ENCODE measurements at regions not wholly inside any gene's neighbourhood (a gene's known extent, or its start where the extent isn't known, plus 50 kb on each side); places are given as distances from the start of the nearest gene placed in this dataset.
"Not testable (repeated sequence)": the region's sequence is repeated elsewhere in the genome, so short reads cannot be mapped to it uniquely, and the experiment has no call there.

DNA sequence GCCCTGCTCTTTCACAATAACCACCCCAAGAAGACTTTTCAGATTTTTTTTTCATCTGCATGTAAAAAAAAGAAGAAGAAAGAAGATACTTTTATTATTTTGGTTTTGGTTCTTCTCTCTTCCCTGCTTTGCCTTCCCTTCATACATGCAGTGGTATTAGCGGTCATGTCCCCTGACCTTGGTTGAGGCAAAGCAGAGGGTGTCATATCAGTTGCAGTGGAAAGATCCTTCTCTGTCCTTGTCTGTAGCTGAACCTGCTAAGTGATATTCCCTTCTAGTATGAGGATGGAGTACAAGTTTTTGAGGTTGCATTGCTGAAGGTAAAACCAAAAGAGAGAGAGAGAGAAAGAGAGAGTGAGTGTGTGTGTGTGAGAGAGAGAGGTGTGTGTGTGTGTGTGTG is 345.7 kb downstream of the UTRN start:
- DNase-seq, result no peak

- no peak for DNase-seq
Measured at GRCh38 chr6:144632266-144632665, 347.1 kb downstream of the UTRN start.

DNA sequence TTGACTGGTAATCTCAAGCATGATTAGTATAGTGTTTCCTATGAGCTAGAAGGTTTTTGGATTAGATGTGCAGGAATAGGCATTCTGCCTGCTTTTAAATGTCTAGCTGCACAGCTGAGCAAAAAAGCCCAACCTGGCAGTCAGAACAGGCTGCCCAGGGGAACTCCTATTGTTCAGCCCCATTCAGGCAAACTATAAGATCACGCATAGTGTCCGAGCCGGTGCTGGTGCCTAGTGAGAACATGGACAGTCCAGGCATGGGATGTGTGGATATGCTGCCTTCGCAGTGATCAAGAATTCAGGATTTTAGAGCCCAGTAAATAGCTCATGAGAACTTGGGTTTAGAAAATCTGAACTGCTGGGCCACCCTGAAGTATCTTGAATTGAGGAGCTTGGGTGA is 348.8 kb downstream of the UTRN start:
- no peak for DNase-seq

- DNase-seq, result no peak
Measured at GRCh38 chr6:144634371-144634770, 349.2 kb downstream of the UTRN start.

DNA sequence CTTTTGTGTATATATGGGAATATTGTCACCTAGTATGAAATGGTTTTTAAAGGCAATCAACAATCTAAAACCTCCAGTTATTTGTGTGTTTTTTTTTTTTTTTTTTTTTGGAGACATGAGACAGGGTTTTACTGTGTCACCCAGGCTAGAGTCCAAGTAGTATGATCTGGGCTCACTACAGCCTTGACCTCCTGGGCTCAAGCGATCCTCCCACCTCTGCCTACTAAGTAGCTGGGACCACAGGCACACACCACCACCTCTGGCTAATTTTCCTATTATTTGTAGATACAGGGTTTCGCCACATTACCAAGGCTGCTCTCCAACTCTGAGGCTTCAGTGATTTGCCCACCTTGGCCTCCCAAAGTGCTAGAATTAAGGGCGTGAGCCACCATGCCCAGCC is 349.9 kb downstream of the UTRN start:
- DNase-seq, result no peak

DNA sequence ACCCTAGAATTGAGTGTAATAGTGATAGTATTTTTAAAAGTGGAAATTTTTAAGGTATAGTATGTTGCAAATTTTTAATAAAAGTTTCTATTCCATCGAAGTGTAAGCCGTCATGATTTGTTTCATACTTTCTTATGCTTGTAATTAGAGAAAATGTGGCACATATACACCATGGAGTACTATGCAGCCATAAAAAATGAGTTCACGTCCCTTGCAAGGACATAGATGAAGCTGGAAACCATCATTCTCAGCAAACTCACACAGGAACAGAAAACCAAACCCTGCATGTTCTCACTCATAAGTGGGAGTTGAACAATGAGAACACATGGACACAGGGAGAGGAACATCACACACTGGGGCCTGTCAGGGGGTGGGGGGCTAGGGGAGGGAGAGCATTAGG is 350.9 kb downstream of the UTRN start:
- DNase-seq, result not testable (repeated sequence)

- no peak for DNase-seq
Measured at GRCh38 chr6:144637541-144637940, 352.4 kb downstream of the UTRN start.

DNA sequence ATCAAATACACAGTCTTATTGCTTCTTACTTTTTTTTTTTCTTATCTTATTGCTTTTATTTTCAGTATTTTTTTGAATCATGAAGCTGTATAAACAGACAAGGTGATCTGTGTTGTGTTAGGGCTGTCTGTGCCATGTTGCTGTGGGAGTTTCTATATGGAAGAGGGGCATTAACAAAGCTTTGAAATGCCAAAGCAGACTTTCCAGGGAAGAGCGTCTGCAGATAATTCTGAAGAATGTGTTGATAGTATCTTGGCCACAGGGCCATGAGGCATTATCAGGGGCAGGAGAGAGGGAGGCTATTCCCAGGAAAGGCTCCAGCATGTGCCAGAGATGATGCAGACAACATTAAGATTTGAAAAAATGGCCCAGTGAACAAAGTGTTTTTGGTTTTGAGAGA is 354.5 kb downstream of the UTRN start:
- no peak for DNase-seq

GRCh38 chr6:144641286-144641685 is 356.2 kb downstream of the UTRN start:
- DNase-seq, result no peak

GRCh38 chr6:144644776-144645175 is 359.6 kb downstream of the UTRN start:
- DNase-seq, result peak; percentile 9

DNA sequence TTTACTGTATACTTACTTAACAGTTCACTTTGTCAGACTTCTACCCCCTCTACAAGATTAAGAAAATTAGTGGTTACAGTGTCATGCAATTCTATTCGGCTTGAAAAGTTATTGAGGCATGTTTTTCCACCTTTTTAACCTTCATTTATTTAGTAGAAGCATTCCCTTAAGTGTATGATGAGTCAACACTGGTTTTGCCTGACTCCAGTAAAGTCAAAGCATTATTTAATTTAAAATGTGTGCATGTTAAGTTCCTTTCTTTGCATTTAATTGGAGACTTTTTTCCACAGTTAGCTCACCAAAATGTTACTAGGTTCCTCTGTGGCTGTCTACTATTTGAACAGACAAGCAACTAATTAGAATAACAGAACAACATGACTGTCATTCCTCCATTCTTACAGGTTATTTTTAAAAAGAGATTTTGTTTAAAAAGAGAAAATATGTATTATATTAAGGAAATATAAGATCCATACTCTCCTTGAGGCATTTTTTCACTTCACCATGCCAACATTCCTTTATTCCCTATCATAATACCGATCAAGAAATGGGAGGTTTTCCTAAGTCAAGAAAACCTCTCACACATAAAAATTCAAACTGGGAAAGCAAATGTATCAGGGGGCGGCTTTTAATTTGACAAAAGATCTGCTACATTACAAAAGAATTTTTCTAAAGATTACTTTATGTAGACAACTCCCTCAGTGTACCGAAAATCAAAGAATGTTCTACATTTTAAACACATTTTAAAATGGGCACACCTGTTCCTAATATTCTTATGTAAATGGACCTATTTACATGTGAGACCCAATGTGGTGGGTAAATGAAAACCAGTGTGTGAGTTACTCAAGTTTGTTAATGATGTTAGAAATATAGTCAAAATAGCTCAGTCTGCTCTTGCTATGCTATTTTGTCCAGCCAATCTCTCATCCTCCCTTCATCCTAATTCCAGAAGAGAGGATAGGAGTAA is 361.2 kb downstream of the UTRN start:
- peak; percentile 37 for DNase-seq

GRCh38 chr6:144647406-144647964 is 362.4 kb downstream of the UTRN start:
- DNase-seq, result no peak

DNA sequence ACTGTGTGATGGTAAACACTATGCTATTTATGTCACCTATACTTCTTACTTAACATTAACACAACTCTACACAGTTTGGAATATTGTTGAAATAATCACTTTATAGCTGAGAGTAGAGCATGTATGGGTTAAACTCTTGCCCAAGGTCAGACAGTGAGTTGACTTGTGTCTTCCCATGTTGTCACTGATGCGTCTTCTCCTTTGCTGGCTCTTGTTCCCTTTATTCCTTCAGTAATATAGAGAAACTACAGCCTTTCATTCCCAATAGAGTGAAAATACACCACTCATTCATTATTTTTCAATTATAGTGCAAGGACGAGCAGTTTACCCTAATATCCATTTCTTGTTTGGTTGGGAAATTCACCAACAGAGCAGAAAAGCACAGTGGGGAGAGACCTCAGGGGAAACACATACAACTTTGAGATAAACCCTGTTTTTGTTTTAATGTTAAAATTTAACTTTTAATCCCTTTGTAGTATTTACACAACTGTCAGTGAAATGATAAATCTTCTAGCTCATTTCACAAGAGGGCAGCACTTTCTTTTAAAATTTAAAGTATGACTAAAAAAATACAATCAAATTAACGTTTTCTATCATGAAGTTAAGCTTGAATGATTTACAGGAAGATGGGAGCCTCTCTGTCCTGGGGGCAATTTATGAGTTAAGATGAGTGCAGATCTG is 363.0 kb downstream of the UTRN start:
- peak; percentile 50 for DNase-seq

GRCh38 chr6:144649085-144649484 is 363.9 kb downstream of the UTRN start:
- DNase-seq, result no peak

- DNase-seq, result no peak
Measured at GRCh38 chr6:144651234-144651633, 366.1 kb downstream of the UTRN start.

DNA sequence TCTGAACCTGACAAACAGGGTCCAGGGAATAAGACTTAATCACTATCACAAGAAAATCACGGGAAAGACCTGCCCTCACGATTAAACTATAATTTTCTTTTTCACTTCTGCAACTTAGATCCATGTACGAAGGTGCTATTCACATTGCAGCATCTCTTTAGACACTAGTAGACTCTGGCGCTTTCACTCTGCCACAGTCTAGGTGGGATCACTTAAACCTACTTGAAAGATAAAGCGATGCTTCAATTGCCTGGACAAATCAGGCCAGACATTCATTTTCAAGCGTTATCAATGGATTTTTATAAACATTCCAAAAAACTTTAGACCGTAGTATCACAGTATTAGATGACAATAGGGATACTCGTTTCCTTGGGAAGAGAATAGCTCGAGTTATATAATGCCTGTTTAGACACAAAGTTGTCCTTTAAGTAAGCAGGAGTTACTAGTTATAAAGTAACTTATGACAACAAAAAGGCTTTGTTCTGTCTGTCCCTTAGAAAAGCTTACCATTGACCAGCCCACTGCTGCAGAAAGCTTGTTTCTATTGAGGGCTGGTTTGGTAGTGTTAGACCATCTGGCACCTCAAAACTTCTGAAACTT is 367.3 kb downstream of the UTRN start:
- no peak for DNase-seq

DNA sequence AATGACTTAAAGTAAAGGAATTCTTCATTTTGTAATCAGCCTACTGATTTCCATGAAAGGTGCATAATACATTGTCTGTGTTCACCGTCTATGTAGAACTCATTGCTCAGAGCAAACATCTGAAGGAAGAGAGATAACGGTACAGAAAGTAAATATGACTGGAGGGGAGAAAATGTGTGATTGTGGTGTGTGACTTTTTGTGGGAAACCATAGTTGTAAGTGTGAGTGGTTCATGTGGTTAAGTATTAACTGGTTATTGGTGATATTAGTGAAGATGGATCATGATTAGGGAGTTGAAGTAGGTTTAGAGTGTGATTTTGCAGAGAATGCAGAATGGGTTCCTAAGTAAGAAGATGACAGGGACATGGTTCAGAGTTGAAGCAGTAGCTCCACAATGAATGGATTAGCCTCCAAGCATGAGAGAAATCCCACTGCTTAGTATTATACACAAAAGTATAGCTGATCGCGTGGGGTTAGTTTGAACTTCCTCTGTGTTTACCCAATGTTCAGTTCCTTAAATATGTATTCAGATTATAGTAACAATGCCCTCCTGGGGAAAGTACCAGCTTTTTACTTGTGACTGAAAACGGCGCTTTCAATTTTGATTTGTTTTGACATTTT is 368.9 kb downstream of the UTRN start:
- DNase-seq, result peak; percentile 31

DNA sequence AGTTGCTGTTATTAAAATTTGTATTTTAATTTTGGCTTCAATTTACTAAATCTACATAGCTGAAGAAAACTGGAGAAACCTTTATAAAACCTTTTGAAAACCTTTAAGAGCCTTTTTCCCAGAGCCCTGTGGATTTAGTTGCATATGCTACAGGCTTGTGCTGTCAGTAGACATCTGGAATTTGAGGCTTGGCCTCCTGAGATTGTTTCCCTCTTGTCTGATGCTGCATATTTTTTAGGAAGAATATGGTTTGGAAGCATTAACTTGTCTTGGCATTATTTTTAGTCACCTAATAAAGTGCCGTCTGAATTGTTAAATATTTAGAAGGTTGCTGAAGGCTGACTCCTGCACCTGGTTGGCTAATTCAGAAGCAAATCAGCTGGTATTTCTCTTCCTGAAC is 369.4 kb downstream of the UTRN start:
- DNase-seq, result no peak

- no peak for DNase-seq
Measured at GRCh38 chr6:144655376-144655775, 370.2 kb downstream of the UTRN start.

DNA sequence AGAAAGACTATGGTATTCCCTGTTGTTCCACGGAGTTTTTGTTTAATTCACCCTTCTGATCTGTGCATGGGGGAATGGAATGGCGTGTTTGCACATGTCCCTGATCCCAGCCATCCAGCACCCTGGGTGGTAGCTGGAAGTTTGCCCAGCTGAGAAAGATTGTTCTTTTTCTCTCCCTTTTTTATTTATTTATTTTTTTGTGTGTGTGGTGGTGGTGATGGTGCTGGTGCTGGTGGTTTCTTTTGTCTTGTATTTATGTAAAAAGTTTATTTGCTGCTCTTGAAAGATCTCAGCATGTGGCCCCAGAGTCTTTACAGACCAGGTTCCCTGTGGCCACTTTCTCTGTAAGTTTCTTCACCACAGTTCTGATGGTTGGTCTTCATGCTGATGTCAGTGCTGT is 372.6 kb downstream of the UTRN start:
- DNase-seq, result no peak

GRCh38 chr6:144659202-144660182 is 374.4 kb downstream of the UTRN start:
- peak; percentile 50 for DNase-seq
